ENCODE measurements at regions not wholly inside any gene's neighbourhood (a gene's known extent, or its start where the extent isn't known, plus 50 kb on each side); places are given as distances from the start of the nearest gene placed in this dataset.

DNA sequence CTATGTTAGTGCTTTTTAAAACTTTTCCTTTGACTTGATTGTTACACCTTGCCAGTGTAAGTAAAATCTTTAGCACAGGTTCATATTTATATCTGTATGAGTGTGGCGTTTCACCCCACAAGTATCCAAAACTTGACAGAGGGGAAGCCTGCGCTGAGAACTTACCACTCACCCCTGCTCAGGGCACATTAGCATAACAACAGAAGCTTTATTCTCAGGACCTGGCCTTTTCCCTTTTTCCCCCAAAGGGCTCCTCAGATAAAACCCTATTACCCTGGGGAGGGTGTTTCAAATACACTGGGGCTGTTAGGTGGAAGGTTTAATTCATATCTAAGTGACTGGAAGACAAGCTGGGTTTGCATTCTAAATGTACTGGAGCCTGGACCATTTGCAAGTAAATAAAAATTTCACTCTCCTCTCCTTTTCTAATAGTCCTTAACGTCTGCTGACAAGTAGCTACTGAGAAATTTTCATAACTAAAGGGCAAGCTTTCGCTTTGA is 276.6 kb downstream of the RNF152 start:
- no peak for DNase-seq (ENCODE audit: low spot score)

GRCh38 chr18:61612517-61612916 is 279.3 kb downstream of the CDH20 start:
- no peak for DNase-seq (ENCODE audit: low spot score)

DNA sequence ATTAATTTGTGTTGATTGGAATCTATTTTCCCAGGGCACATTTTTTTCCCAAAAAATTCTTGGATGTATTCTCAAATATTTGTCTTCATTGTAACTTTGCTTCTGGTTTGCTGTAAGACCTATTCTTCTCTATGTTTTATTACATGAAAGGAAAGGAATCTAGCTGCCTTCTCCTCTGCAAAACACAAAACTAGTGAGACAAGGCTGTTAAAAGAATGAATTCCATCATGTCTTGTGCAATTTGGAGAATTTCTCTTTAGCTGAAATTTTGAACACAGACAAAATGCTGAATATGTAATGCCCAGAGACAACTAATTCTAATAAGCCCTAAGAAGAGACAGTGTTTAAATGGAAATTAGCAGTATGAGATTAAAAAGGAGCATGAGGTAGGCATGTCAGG is 275.9 kb downstream of the CDH20 start:
- DNase-seq (ENCODE audit: low spot score): no peak

DNA sequence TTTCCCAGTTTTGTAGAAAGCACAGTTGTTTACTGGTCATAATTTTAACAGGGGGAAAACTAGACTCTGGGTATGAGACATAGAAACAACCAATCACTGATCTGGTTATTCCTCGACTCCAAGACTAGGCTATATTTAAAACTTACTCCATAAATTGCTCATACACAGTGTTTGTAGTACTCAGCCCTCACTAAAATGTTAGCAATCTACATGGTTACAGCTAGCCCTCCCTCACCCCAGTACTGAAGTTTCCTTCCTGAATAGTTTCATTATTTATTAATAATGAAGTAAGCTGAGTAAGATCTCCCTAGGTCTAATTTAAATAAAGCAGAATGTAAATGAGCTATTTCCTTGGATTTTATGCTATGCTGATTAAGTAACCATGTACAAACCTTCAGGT is 275.1 kb downstream of the CDH20 start:
- DNase-seq (ENCODE audit: low spot score): no peak

- no peak for DNase-seq (ENCODE audit: low spot score)
Measured at GRCh38 chr18:61607867-61608266, 274.6 kb downstream of the CDH20 start.

DNA sequence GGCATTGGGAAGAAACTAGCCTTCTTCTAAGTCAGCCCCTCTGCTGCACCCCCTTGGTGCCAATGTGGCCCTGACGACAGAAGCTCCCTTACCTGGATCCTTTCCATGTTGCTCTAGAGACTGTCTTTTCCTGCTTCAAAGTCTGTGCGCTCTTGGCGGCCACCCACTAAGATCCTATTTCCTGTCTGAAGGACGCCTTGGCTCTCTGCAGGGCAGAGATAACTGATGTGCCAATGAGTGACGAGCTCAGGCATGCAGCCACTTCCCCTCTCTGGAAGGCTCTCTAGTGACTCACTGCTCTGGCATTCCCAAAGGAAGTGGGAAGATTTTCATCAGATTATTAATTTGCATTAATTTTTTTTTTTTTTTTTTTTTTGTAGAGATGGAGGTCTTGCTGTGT is 273.5 kb downstream of the CDH20 start:
- no peak for DNase-seq (ENCODE audit: low spot score)

DNA sequence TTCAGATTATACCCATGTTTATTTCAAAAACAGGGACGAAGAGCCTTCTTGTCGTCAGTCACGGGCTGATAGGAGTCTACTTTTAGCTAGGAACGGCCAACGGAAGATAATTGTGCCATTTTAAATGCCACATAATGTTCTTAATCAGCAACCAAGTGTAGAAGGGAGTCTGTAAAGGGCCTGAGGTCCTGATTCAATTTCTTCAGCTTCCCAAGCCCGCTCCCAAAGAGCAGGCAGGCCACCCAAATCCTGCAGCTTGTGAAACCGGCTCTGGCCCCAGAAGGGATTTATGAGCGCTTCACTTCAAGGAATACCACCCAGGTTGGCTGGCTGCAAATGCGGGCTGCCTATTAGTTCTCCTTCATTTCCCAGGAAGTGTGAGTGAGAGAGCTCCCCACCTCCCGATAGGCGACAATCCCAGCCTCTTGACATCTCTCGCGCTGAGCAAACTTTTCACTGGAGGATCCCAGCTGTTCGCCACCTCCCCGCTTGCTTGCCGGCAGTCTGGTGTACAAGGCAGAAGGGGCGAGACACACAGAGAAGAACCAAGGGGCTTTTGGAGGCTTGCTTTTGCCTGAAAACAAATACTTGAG is 272.9 kb downstream of the CDH20 start:
- DNase-seq (ENCODE audit: low spot score): no peak

DNA sequence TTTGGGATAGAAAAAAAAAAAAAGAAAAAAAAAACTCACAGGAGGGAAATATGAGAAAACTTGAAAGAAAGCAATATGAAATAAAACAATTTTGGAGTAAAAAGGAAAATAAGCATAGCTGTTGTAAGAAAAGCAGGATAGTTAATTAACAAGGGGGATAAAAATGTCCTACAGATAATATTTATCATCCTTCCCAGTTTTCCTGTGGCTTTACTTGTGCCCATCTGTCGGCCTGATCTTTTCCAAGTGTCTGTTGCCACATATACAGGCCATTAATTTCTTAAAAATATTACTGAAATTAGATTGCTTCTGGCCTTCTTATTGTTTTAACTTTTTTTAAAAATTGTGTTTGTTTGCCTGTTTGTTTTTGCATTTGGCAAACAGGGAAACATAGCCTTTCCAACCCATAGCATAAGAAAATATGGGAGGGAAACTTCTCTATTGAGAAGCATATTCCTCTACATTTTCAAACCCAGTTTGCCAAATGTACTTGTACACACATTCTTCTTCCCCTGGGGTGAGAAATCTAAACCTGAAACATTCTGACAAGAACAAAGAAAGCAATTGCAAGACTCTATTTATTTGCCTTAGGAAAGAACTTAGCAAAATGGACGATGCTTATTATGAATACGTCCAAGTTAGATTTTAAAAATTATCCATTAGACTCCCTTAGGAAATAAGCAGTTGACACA is 272.3 kb downstream of the CDH20 start:
- no peak for DNase-seq (ENCODE audit: low spot score)

All from activated CD4-positive, alpha-beta T cell treated with anti-CD3 and anti-CD28 coated beads, Interleukin-2, Interleukin-4, amounts not matched to agents 100 ng/mL and 50 ng/mL, durations not matched to agents 16 hours and 8 hours (primary cell).